Endothelial cell of umbilical vein (primary cell): ENCODE measurements at regions not wholly inside any gene's neighbourhood (a gene's known extent, or its start where the extent isn't known, plus 50 kb on each side); places are given as distances from the start of the nearest gene placed in this dataset.

Experiments
- BruUV-seq: library from RNA; stranded (reverse); fragments of 400-500 nt; replicated peaks from 2 replicates; lab custom pipeline; 2021; lab: Mats Ljungman, UMichigan
- CTCF ChIA-PET: fragments of 300-600, 350-600 bp; sonication (Branson Sonifier 250); formaldehyde crosslinking; loops from one replicate; lab custom pipeline; 2021; ENCODE audit warnings: antibody characterized with exemption, inconsistent platforms; lab: Charles Lee
- POLR2A ChIA-PET: fragments of 300-600, 350-600 bp; sonication (Branson Sonifier 250); formaldehyde crosslinking; loops from one replicate; lab custom pipeline; 2021; ENCODE audit warnings: antibody characterized with exemption, inconsistent platforms; lab: Charles Lee
- DNase-seq: peaks from one replicate; pipeline ENCODE4 v3.0.0-alpha.2; 2011; ENCODE audit warnings: low read depth, low spot score
- FAIRE-seq: peaks from 2 replicates; lab custom pipeline; 2011; peaks lifted over from hg19 to GRCh38; lab: Jason Lieb, UNC
- H2AFZ ChIP-seq: 2 replicates; pipeline ENCODE4 v1.6.0; 2012; ENCODE audit warnings: low read depth, low read length, control low read depth, inconsistent platforms
- H3K27ac ChIP-seq: 2 replicates; pipeline ENCODE4 v1.5.1; 2011; ENCODE audit warnings: low read depth, mild to moderate bottlenecking, control low read depth, low read length, moderate library complexity; ENCODE audit not compliant: insufficient read depth
- H3K27me3 ChIP-seq, 2 experiments: 2 replicates each; pipeline versions ENCODE4 v1.6.0 to v1.6.1; 2011; ENCODE audit warnings: low read length in 2 of 2, mixed read lengths in 1 of 2; ENCODE audit not compliant: control insufficient read depth in 2 of 2, insufficient read depth in 2 of 2
- H3K36me3 ChIP-seq, 2 experiments: 2 replicates in 1 of 2; 3 replicates in 1 of 2; pipeline ENCODE4 v1.5.1; 2011; ENCODE audit warnings: low read length in 2 of 2, mild to moderate bottlenecking in 1 of 2, moderate library complexity in 1 of 2; ENCODE audit not compliant: control insufficient read depth in 2 of 2, insufficient read depth in 2 of 2; ENCODE audit errors: extremely low read depth in 1 of 2
- H3K4me1 ChIP-seq: 3 replicates; pipeline ENCODE4 v1.5.1; 2011; ENCODE audit warnings: mild to moderate bottlenecking, low read length; ENCODE audit not compliant: control insufficient read depth, insufficient read depth; ENCODE audit errors: extremely low read depth
- H3K4me2 ChIP-seq: 2 replicates; pipeline ENCODE4 v1.6.1; 2011; ENCODE audit warnings: low read length, control low read depth, mixed read lengths; ENCODE audit not compliant: insufficient read depth
- H3K4me3 ChIP-seq, 3 experiments: fragments of 200-600 bp in 1 of 3; sonication (generic), shearing (Covaris generic) in 1 of 3; replicated peaks in 1 of 3; 2 replicates each; pipeline ENCODE4 v1.5.1; 2011 to 2016; ENCODE audit warnings: control low read depth in 3 of 3, low read length in 3 of 3, mild to moderate bottlenecking in 2 of 3, inconsistent platforms in 1 of 3, low read depth in 1 of 3, moderate library complexity in 1 of 3; ENCODE audit not compliant: insufficient read depth in 1 of 3
- H3K79me2 ChIP-seq: 2 replicates; pipeline ENCODE4 v1.6.0; 2012; ENCODE audit warnings: low read length, inconsistent platforms; ENCODE audit not compliant: control insufficient read depth, insufficient read depth
- H3K9ac ChIP-seq: replicated peaks from 2 replicates; pipeline ENCODE3; 2011; ENCODE audit warnings: low read length, control low read depth; ENCODE audit not compliant: insufficient read depth; ENCODE audit errors: extremely low read depth
- H3K9me1 ChIP-seq: replicated peaks from 3 replicates; pipeline ENCODE4 v1.6.0; 2011; ENCODE audit warnings: mild to moderate bottlenecking, low read length; ENCODE audit not compliant: control insufficient read depth, insufficient read depth; ENCODE audit errors: extremely low read depth
- H3K9me3 ChIP-seq: replicated peaks from 2 replicates; pipeline ENCODE4 v1.5.1; 2012; ENCODE audit warnings: low read length, inconsistent platforms; ENCODE audit not compliant: control insufficient read depth, insufficient read depth
- H4K20me1 ChIP-seq: replicated peaks from 2 replicates; pipeline ENCODE3; 2011; ENCODE audit warnings: mild to moderate bottlenecking, low read length; ENCODE audit not compliant: control insufficient read depth, insufficient read depth; ENCODE audit errors: extremely low read depth
- EZH2 ChIP-seq: IDR thresholded peaks from 2 replicates; pipeline ENCODE4 v1.6.1; 2012; ENCODE audit warnings: borderline replicate concordance, low read depth, mild to moderate bottlenecking, moderate library complexity, low read length, inconsistent platforms; ENCODE audit not compliant: severe bottlenecking
- FOS ChIP-seq: IDR thresholded peaks from 2 replicates; pipeline ENCODE4 v1.6.1; 2011; ENCODE audit warnings: mild to moderate bottlenecking, low read length, moderate library complexity, borderline replicate concordance; ENCODE audit not compliant: insufficient read depth
- GATA2 ChIP-seq: IDR thresholded peaks from 2 replicates; pipeline ENCODE4 v1.7.0; 2011; ENCODE audit warnings: low read depth, mild to moderate bottlenecking, moderate library complexity, mixed read lengths, low read length; ENCODE audit not compliant: insufficient read length, insufficient read depth
- JUN ChIP-seq: IDR thresholded peaks from 2 replicates; pipeline ENCODE4 v1.6.1; 2011; ENCODE audit warnings: borderline replicate concordance, low read depth; ENCODE audit not compliant: insufficient read length, insufficient read depth
- MAX ChIP-seq: IDR thresholded peaks from 2 replicates; pipeline ENCODE4 v1.6.1; 2011; ENCODE audit not compliant: insufficient read depth, insufficient read length
- MYC ChIP-seq: IDR thresholded peaks from one replicate; pipeline ENCODE4 v1.6.1; 2011; ENCODE audit warnings: mild to moderate bottlenecking, low read depth, low read length
- POLR2A ChIP-seq: IDR thresholded peaks from 2 replicates; pipeline ENCODE4 v1.6.1; 2012; ENCODE audit warnings: low read depth, mild to moderate bottlenecking, control low read depth, low read length
- POLR2AphosphoS5 ChIP-seq: IDR thresholded peaks from 2 replicates; pipeline ENCODE4 v1.6.1; 2012; ENCODE audit warnings: low read depth, mild to moderate bottlenecking, control low read depth, low read length, moderate library complexity; ENCODE audit not compliant: insufficient read depth
- dilution Hi-C: fragments of 300-500 bp; cut with MboI; formaldehyde crosslinking; loops from one replicate; pipeline ENCODE4 v1.15.0; 2019; ENCODE audit warnings: low sequenced_read_pairs; ENCODE audit not compliant: extremely low pct_ligation_motif_present
- intact Hi-C: fragments of 100-400 bp; cut with micrococcal nuclease; formaldehyde crosslinking; loops from one replicate; pipeline ENCODE4 v1.10.0; 2022
- TF ChIP-seq, protein P1 (sequence below), 2 donors: IDR thresholded peaks; 1 replicate in 1 of 2; 2 replicates in 1 of 2; pipeline ENCODE4 v1.5.1; 2011; ENCODE audit warnings: low read length in 2 of 2, mild to moderate bottlenecking in 2 of 2, moderate library complexity in 2 of 2, control low read depth in 1 of 2, inconsistent platforms in 1 of 2, low read depth in 1 of 2; ENCODE audit not compliant: insufficient read depth in 1 of 2; ENCODE audit errors: extremely low read depth in 1 of 2

DNA sequence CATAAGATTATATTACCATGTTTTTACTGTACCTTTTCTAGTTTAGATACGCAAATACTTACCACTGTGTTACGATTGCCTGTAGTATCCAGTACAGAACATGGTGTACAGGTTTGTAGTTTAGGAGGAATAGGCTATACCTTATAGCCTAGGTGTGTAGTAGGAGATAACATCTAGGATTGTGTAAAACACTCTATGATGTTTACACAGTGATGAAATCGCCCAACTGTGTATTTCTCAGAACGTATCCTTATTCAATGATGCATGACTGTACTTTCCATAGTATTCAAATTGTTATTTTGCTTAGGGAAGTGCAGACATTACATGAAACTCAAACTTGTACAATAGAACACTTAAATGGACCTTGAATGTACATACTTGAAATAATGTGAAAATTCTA is 188.1 kb upstream of the PDGFD start:
- FAIRE-seq = no peak
- Histone ChIP-seq H4K20me1 (no peaks in the 10 kb centered on the region), H3K79me2 (no peaks in the 10 kb centered on the region), H3K27me3 (no peaks in the 10 kb centered on the region), H3K9ac (no peak overlapping the region), H3K9me3 (no peaks in the 10 kb centered on the region), H3K27ac (no peak overlapping the region), H3K36me3 (no peaks in the 10 kb centered on the region), H3K4me2 (no peak overlapping the region), H3K4me1 (no peaks in the 10 kb centered on the region), H3K4me3 (no peak overlapping the region), H3K9me1 (no peaks in the 10 kb centered on the region), H2AFZ (no peak overlapping the region)
- DNase-seq = no peak
- ChIA-PET POLR2A (no interaction called here), CTCF (no interaction called here)
- no TSS peak for BruUV-seq
- intact Hi-C loops (no loop called here), dilution Hi-C loops (no loop called here)
- TF ChIP-seq GATA2 (no peak), POLR2AphosphoS5 (no peak), MAX (no peak), FOS (no peak), POLR2A (no peak), JUN (no peak), EZH2 (no peak), MYC (no peak)
- TF ChIP-seq, protein P1, sequence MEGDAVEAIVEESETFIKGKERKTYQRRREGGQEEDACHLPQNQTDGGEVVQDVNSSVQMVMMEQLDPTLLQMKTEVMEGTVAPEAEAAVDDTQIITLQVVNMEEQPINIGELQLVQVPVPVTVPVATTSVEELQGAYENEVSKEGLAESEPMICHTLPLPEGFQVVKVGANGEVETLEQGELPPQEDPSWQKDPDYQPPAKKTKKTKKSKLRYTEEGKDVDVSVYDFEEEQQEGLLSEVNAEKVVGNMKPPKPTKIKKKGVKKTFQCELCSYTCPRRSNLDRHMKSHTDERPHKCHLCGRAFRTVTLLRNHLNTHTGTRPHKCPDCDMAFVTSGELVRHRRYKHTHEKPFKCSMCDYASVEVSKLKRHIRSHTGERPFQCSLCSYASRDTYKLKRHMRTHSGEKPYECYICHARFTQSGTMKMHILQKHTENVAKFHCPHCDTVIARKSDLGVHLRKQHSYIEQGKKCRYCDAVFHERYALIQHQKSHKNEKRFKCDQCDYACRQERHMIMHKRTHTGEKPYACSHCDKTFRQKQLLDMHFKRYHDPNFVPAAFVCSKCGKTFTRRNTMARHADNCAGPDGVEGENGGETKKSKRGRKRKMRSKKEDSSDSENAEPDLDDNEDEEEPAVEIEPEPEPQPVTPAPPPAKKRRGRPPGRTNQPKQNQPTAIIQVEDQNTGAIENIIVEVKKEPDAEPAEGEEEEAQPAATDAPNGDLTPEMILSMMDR (IDR thresholded peaks at IDR 0.05; ENCODE audit: extremely low read depth in 1 of 2, insufficient read depth in 1 of 2, low read depth in 1 of 2, low read length in 2 of 2) = no peak
